Astrocyte (in vitro differentiated cells and primary cell): ENCODE measurements at regions not wholly inside any gene's neighbourhood (a gene's known extent, or its start where the extent isn't known, plus 50 kb on each side); places are given as distances from the start of the nearest gene placed in this dataset.

ENCODE experiments used
- CTCF ChIP-seq: IDR thresholded peaks from 2 replicates; pipeline ENCODE4 v1.5.1; 2011; ENCODE audit warnings: low read depth, mild to moderate bottlenecking, inconsistent platforms, low read length, moderate library complexity; ENCODE audit not compliant: insufficient read depth
- EZH2 ChIP-seq: IDR thresholded peaks from 2 replicates; pipeline ENCODE4 v1.6.1; 2012; ENCODE audit warnings: mild to moderate bottlenecking, low read length, inconsistent platforms; ENCODE audit not compliant: insufficient read depth

GRCh38 chr18:70554854-70555445, 266.1 kb downstream of the SOCS6 start:
- TF ChIP-seq CTCF = no peak
- TF ChIP-seq EZH2 = no peak
